LNCaP clone FGC (cell line): ENCODE measurements at regions not wholly inside any gene's neighbourhood (a gene's known extent, or its start where the extent isn't known, plus 50 kb on each side); places are given as distances from the start of the nearest gene placed in this dataset.

ENCODE experiments used
- DNase-seq: peaks from one replicate; pipeline ENCODE4 v3.0.0-alpha.2; 2011; ENCODE audit warnings: low read depth
- H3K4me3 ChIP-seq: 2 replicates; pipeline ENCODE4 v1.5.1; 2011; ENCODE audit warnings: mild to moderate bottlenecking, low read depth, low read length, control low read depth
- CTCF ChIP-seq: IDR thresholded peaks from 2 replicates; pipeline ENCODE4 v1.5.1; 2012; ENCODE audit warnings: mild to moderate bottlenecking; ENCODE audit not compliant: control insufficient read depth, insufficient read depth; ENCODE audit errors: extremely low read depth

- no peak for DNase-seq
- no peak for TF ChIP-seq CTCF
- peak overlapping the region; percentile 52 for H3K4me3 ChIP-seq
These were observed 107.5 kb downstream of the ZNF281 start for GRCh38 chr1:200302192-200302920.

- DNase-seq, result no peak
- H3K4me3 ChIP-seq, result no peak overlapping the region
- TF ChIP-seq CTCF, result no peak
These were observed 108.7 kb downstream of the ZNF281 start for GRCh38 chr1:200301152-200301551.

GRCh38 chr1:200299571-200299970, 110.3 kb downstream of the ZNF281 start:
- no peak for DNase-seq
- TF ChIP-seq CTCF, result no peak
- H3K4me3 ChIP-seq, result no peak overlapping the region

DNA sequence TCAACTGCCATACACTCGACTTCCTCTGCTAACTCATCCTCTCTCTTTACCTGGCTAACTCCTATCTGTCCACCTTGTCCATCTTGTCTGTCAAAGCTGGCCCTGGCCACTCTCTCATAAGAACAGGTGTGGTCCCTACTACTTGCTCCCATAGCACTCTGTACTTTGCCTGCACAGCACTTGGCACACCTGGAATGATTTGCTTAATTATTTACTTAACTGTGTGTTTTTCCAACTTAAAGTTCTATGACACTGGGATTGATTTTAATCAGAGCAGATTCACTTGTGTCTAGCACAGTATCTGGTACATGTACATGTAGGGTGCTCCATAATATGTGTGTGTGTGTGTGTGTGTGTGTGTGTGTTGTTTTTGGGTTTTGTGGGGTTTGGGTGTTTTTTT, 111.6 kb downstream of the ZNF281 start:
- H3K4me3 ChIP-seq, result no peak overlapping the region
- no peak for DNase-seq
- TF ChIP-seq CTCF, result no peak

- no peak overlapping the region for H3K4me3 ChIP-seq
- DNase-seq, result peak; percentile 34
- no peak for TF ChIP-seq CTCF
These were observed 113.7 kb downstream of the ZNF281 start for GRCh38 chr1:200296091-200296661.

DNA sequence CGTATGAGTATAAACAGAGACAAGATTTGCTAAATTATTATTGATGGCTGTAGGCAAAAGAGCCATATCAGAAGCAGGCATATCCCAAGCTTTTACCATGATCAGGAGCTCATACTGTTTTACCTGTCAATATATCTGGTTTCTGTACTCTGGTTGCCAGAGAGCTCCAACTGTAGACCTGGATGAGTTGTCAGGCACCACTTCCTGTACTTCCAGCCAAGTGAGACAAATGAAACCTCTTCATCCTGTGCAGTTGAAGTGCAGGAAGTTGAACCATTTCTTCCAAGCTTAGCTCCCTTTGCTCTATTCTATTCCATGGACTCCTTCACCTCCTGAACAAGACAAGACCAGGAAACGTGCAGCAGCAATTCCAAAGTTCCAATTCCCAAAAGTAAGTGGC, 115.6 kb downstream of the ZNF281 start:
- no peak for DNase-seq
- no peak overlapping the region for H3K4me3 ChIP-seq
- TF ChIP-seq CTCF, result no peak

DNA sequence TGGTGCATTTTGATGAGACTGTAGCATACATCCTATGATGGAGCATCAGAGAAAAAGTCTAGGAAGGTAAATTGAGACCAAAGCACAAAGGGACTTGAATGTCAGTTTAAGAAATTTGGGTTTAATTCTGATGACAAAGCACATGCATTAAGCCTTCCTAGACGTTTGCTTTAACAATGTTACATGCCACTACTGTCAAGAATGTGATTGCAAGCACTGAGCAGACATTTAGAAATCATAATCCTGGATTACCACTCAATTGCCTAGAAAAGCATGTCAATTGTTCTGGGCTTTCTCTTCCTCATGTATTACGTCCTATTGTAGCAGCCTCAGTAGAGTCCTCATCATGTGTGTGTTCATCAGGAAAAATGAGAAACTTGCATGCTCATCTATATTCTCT, 117.1 kb downstream of the ZNF281 start:
- TF ChIP-seq CTCF, result no peak
- H3K4me3 ChIP-seq, result no peak overlapping the region

More for the DNA sequence above, 117.1 kb downstream of the ZNF281 start:
- no peak for DNase-seq
